Astrocyte (in vitro differentiated cells and primary cell): ENCODE measurements at regions not wholly inside any gene's neighbourhood (a gene's known extent, or its start where the extent isn't known, plus 50 kb on each side); places are given as distances from the start of the nearest gene placed in this dataset.
"Not testable (repeated sequence)": the region's sequence is repeated elsewhere in the genome, so short reads cannot be mapped to it uniquely, and the experiment has no call there.

Experiments
- DNase-seq: peaks from one replicate; pipeline ENCODE4 v3.0.0-alpha.2; 2010; ENCODE audit warnings: low read depth
- FAIRE-seq: peaks from 2 replicates; lab custom pipeline; 2011; peaks lifted over from hg19 to GRCh38; lab: Jason Lieb, UNC
- H2AFZ ChIP-seq: 2 replicates; pipeline ENCODE4 v1.6.0; 2012; ENCODE audit warnings: low read depth, low read length, inconsistent platforms
- H3K27ac ChIP-seq: 2 replicates; pipeline ENCODE4 v1.5.1; 2011; ENCODE audit warnings: low read depth, low read length, inconsistent platforms
- H3K27me3 ChIP-seq: 2 replicates; pipeline ENCODE4 v1.6.0; 2011; ENCODE audit warnings: low read length, inconsistent platforms; ENCODE audit not compliant: insufficient read depth
- H3K36me3 ChIP-seq: 2 replicates; pipeline ENCODE4 v1.5.1; 2011; ENCODE audit warnings: low read length, inconsistent platforms; ENCODE audit not compliant: insufficient read depth
- H3K4me1 ChIP-seq: 2 replicates; pipeline ENCODE4 v1.5.1; 2011; ENCODE audit warnings: low read length, inconsistent platforms; ENCODE audit not compliant: insufficient read depth
- H3K4me2 ChIP-seq: 2 replicates; pipeline ENCODE4 v1.6.0; 2012; ENCODE audit warnings: low read length, inconsistent platforms
- H3K4me3 ChIP-seq: 2 replicates; pipeline ENCODE4 v1.5.1; 2011; ENCODE audit warnings: low read depth, mild to moderate bottlenecking, low read length, inconsistent platforms; ENCODE audit not compliant: insufficient read depth
- H3K79me2 ChIP-seq: 2 replicates; pipeline ENCODE4 v1.6.0; 2012; ENCODE audit warnings: mild to moderate bottlenecking, low read length, inconsistent platforms; ENCODE audit not compliant: insufficient read depth
- H3K9ac ChIP-seq: 2 replicates; pipeline ENCODE4 v1.6.0; 2012; ENCODE audit warnings: mild to moderate bottlenecking, low read length, inconsistent platforms
- H3K9me3 ChIP-seq: 2 replicates; pipeline ENCODE4 v1.5.1; 2012; ENCODE audit warnings: low read depth, mild to moderate bottlenecking, low read length, inconsistent platforms; ENCODE audit not compliant: insufficient read depth
- H4K20me1 ChIP-seq: 2 replicates; pipeline ENCODE4 v1.6.0; 2012; ENCODE audit warnings: low read length, inconsistent platforms; ENCODE audit not compliant: insufficient read depth
- H3K27ac Mint-ChIP-seq: one replicate; pipeline ENCODE4 v1.8.0; 2021; ENCODE audit warnings: mild to moderate bottlenecking, mixed read lengths; ENCODE audit not compliant: unreplicated experiment
- H3K27me3 Mint-ChIP-seq: one replicate; pipeline ENCODE4 v1.8.0; 2021; ENCODE audit warnings: low read depth, mixed read lengths; ENCODE audit not compliant: unreplicated experiment
- H3K36me3 Mint-ChIP-seq: one replicate; pipeline ENCODE4 v1.8.0; 2021; ENCODE audit warnings: low read depth, mixed read lengths; ENCODE audit not compliant: unreplicated experiment
- H3K4me1 Mint-ChIP-seq: one replicate; pipeline ENCODE4 v1.8.0; 2021; ENCODE audit warnings: low read depth, mixed read lengths; ENCODE audit not compliant: unreplicated experiment
- H3K4me3 Mint-ChIP-seq: one replicate; pipeline ENCODE4 v1.8.0; 2021; ENCODE audit warnings: mild to moderate bottlenecking, moderate library complexity, mixed read lengths; ENCODE audit not compliant: unreplicated experiment
- H3K9me3 Mint-ChIP-seq: one replicate; pipeline ENCODE4 v1.8.0; 2021; ENCODE audit warnings: mild to moderate bottlenecking, mixed read lengths; ENCODE audit not compliant: unreplicated experiment
- EZH2 ChIP-seq: IDR thresholded peaks from 2 replicates; pipeline ENCODE4 v1.6.1; 2012; ENCODE audit warnings: mild to moderate bottlenecking, low read length, inconsistent platforms; ENCODE audit not compliant: insufficient read depth
- TF ChIP-seq, protein P1 (sequence below): IDR thresholded peaks from 2 replicates; pipeline ENCODE4 v1.5.1; 2011; ENCODE audit warnings: low read depth, mild to moderate bottlenecking, inconsistent platforms, low read length, moderate library complexity; ENCODE audit not compliant: insufficient read depth

DNA sequence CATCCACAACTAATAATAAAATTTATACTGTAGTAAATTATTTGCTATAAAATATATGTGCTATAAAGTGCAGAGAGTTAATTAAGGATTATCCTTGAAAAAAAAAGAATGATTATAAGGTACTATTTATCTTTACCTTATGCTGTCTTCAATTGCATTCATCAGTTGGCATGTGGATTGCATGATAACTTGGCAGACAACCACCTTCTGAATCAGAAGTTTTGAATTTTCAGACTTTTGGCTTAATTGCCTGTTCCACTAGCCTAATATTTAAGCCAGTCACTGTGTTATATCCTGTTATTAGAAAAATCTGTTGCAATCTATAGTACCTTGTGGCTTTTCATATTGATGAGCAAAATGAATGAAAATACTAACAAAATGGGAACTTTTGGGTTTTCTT lies 1040.3 kb upstream of the PCDH10 start:
- Histone ChIP-seq H3K36me3 (no peaks in the 10 kb centered on the region), H3K9me3 (no peaks in the 10 kb centered on the region), H3K4me2 (no peak overlapping the region), H3K9ac (no peak overlapping the region), H4K20me1 (no peaks in the 10 kb centered on the region), H2AFZ (no peak overlapping the region), H3K27me3 (no peaks in the 10 kb centered on the region), H3K4me3 (no peak overlapping the region), H3K27ac (no peak overlapping the region), H3K4me1 (no peaks in the 10 kb centered on the region), H3K79me2 (no peaks in the 10 kb centered on the region)
- no peaks in the 10 kb centered on the region for H3K9me3 Mint-ChIP-seq
- H3K27me3 Mint-ChIP-seq: no peaks in the 10 kb centered on the region
- FAIRE-seq: no peak
- H3K4me3 Mint-ChIP-seq: no peak overlapping the region
- TF ChIP-seq, protein P1, sequence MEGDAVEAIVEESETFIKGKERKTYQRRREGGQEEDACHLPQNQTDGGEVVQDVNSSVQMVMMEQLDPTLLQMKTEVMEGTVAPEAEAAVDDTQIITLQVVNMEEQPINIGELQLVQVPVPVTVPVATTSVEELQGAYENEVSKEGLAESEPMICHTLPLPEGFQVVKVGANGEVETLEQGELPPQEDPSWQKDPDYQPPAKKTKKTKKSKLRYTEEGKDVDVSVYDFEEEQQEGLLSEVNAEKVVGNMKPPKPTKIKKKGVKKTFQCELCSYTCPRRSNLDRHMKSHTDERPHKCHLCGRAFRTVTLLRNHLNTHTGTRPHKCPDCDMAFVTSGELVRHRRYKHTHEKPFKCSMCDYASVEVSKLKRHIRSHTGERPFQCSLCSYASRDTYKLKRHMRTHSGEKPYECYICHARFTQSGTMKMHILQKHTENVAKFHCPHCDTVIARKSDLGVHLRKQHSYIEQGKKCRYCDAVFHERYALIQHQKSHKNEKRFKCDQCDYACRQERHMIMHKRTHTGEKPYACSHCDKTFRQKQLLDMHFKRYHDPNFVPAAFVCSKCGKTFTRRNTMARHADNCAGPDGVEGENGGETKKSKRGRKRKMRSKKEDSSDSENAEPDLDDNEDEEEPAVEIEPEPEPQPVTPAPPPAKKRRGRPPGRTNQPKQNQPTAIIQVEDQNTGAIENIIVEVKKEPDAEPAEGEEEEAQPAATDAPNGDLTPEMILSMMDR: no peak
- TF ChIP-seq EZH2: no peak
- H3K27ac Mint-ChIP-seq: no peak overlapping the region
- peak; percentile 66 for DNase-seq
- H3K36me3 Mint-ChIP-seq: no peaks in the 10 kb centered on the region
- H3K4me1 Mint-ChIP-seq: no peaks in the 10 kb centered on the region

DNA sequence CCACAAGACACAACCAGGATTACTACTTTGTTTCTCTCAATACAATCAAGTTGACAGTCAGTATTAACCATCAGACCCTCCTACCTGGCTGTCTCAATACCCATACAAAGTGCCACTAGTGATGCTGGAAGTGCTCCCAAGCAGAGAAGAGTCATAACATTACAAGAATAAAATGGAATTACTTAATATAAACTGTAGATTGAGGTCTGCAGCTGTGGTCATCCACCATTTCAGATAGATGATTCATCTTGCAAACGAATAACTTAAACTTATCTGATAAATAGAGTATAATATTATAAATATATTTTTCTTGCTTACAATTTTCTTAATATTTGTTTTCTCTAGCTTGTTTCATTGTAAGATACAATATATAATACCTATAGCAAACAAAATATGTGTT lies 1034.2 kb upstream of the PCDH10 start:
- H3K9ac ChIP-seq: no peak overlapping the region
- DNase-seq (peak; percentile 52), FAIRE-seq (no peak)
- H3K9me3 Mint-ChIP-seq: peaks cover 7% of the 10 kb centered on the region
- H3K27me3 Mint-ChIP-seq: no peaks in the 10 kb centered on the region
- no peak overlapping the region for H3K27ac ChIP-seq
- no peaks in the 10 kb centered on the region for H3K4me1 Mint-ChIP-seq
- H3K79me2 ChIP-seq: no peaks in the 10 kb centered on the region
- H3K27ac Mint-ChIP-seq: no peak overlapping the region
- no peak overlapping the region for H3K4me3 ChIP-seq
- H3K9me3 ChIP-seq: no peaks in the 10 kb centered on the region
- H3K36me3 ChIP-seq: no peaks in the 10 kb centered on the region
- no peak overlapping the region for H3K4me2 ChIP-seq
- H3K4me3 Mint-ChIP-seq: no peak overlapping the region
- no peaks in the 10 kb centered on the region for H4K20me1 ChIP-seq
- no peaks in the 10 kb centered on the region for H3K4me1 ChIP-seq
- no peak overlapping the region for H2AFZ ChIP-seq
- no peak for TF ChIP-seq EZH2
- TF ChIP-seq, protein P1: no peak
- H3K36me3 Mint-ChIP-seq: no peaks in the 10 kb centered on the region
- H3K27me3 ChIP-seq: no peaks in the 10 kb centered on the region

DNA sequence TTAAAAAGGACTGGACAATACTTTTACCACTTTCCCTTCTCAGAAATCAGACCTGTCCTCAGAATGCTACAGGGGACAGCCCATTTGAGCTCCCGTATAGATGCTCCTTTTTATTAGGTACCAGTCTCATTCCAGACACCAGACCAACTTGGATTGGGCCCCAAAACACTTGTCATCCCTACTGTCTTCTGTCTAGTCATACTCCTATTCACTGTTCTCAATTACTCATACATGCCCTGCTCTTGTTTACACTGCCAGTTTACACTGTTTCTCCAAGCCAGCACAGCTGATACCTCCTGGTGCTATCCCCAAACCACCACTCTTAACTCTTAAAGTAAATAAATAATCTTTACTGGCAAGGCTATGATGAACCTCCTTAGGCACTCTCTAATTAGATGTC lies 1026.4 kb upstream of the PCDH10 start:
- not testable (repeated sequence) for H3K36me3 ChIP-seq, H3K9ac ChIP-seq, H3K9me3 ChIP-seq, H3K27ac Mint-ChIP-seq, H3K4me3 ChIP-seq, H3K4me2 ChIP-seq, H3K9me3 Mint-ChIP-seq, H3K36me3 Mint-ChIP-seq, H4K20me1 ChIP-seq, H3K27ac ChIP-seq, H3K4me3 Mint-ChIP-seq, DNase-seq, H2AFZ ChIP-seq, H3K4me1 Mint-ChIP-seq, H3K4me1 ChIP-seq, FAIRE-seq, H3K27me3 ChIP-seq, H3K27me3 Mint-ChIP-seq, H3K79me2 ChIP-seq
